Ovary (tissue), 7 donors: ENCODE measurements at regions not wholly inside any gene's neighbourhood (a gene's known extent, or its start where the extent isn't known, plus 50 kb on each side); places are given as distances from the start of the nearest gene placed in this dataset.
"Not testable (repeated sequence)": the region's sequence is repeated elsewhere in the genome, so short reads cannot be mapped to it uniquely, and the experiment has no call there.

Experiments
- DNase-seq, 5 donors: peaks; one replicate each; pipeline ENCODE4 v3.0.0-alpha.2; 2019 to 2020
- H3K27ac ChIP-seq, 2 donors: fragments of 200-600 bp; one replicate each; pipeline versions ENCODE4 v1.5.1 to v1.8.0; 2019 to 2022
- H3K27me3 ChIP-seq: fragments of 200-600 bp; one replicate; pipeline ENCODE4 v1.8.0; 2022
- H3K36me3 ChIP-seq: fragments of 200-600 bp; sonication (generic); one replicate; pipeline ENCODE4 v1.5.1; 2019
- H3K4me1 ChIP-seq: one replicate; pipeline ENCODE4 v1.8.1; 2013; ENCODE audit warnings: mild to moderate bottlenecking, moderate library complexity; ENCODE audit not compliant: insufficient read depth
- H3K4me3 ChIP-seq: fragments of 200-600 bp; sonication (generic); one replicate; pipeline ENCODE4 v1.5.1; 2017
- H3K9me3 ChIP-seq, 2 donors: fragments of 200-600 bp in 1 of 2; sonication (generic) in 1 of 2; one replicate each; pipeline versions ENCODE4 v1.5.1 to v1.8.1; 2013 to 2019; ENCODE audit warnings: mild to moderate bottlenecking in 1 of 2, moderate library complexity in 1 of 2
- CTCF ChIP-seq, 3 donors: fragments of 450-650 bp in 2 of 3; fragments of 200-600 bp in 1 of 3; IDR thresholded peaks; one replicate each; pipeline versions ENCODE4 v1.5.1 to v1.8.0; 2016 to 2022; ENCODE audit warnings: antibody characterized with exemption in 3 of 3, mild to moderate bottlenecking in 1 of 3
- EP300 ChIP-seq: sonication (generic); formaldehyde crosslinking; IDR thresholded peaks from one replicate; pipeline ENCODE4 v1.6.1; 2017; ENCODE audit warnings: antibody characterized with exemption
- POLR2A ChIP-seq: fragments of 450-650 bp; IDR thresholded peaks from one replicate; pipeline ENCODE4 v1.6.1; 2017; ENCODE audit warnings: antibody characterized with exemption, mild to moderate bottlenecking, moderate library complexity
- WGBS, 3 donors: extraction: QIAGEN DNeasy Blood & Tissue Kit in 1 of 3; methylation state at CpG; one replicate each; pipeline versions ENCODE4 v1.1.5 to v1.1.7; 2013 to 2017; 5-methylcytosine and 5-hydroxymethylcytosine counted together
- intact Hi-C, 4 donors: fragments of 100-400 bp; cut with DNase I; formaldehyde crosslinking; loops; one replicate each; pipeline versions ENCODE4 v1.11.0 to v1.15.1; 2022 to 2023
- donor health status: DM: no; HTN: no; CAD: no; lungs with moderate emphysema.
- donor health status: DM: no; HTN: no; CAD: no.
- donor health status: Bipolar disorder and iron deficiency.
- donor health status: DM: no; HTN: no; CAD: no.
- donor health status: DM: yes; HTN: yes; CAD: no.

- H3K4me3 ChIP-seq = no peak overlapping the region
- no peaks in the 10 kb centered on the region for H3K9me3 ChIP-seq
- no peaks in the 10 kb centered on the region for H3K27me3 ChIP-seq
- no peak for TF ChIP-seq EP300
- TF ChIP-seq POLR2A = no peak
- no peak for TF ChIP-seq CTCF (IDR thresholded peaks at IDR 0.05)
- H3K36me3 ChIP-seq = no peaks in the 10 kb centered on the region
- H3K4me1 ChIP-seq = no peaks in the 10 kb centered on the region
- no peak for DNase-seq
- intact Hi-C loops = no loop called here
- WGBS, 3 donors = 75 to 89% (median 84%) methylated on average over 8 of the region's 8 CpGs
- H3K27ac ChIP-seq = no peak overlapping the region
Measured at GRCh38 chr7:131637859-131638258, 81.4 kb upstream of the PODXL start.

- intact Hi-C loops = no loop called here
- H3K27me3 ChIP-seq = no peaks in the 10 kb centered on the region
- no peak overlapping the region for H3K27ac ChIP-seq
- H3K9me3 ChIP-seq = no peaks in the 10 kb centered on the region
- H3K4me1 ChIP-seq = no peaks in the 10 kb centered on the region
- TF ChIP-seq EP300 (no peak), POLR2A (no peak), CTCF (IDR thresholded peaks at IDR 0.05) (no peak)
- WGBS, 3 donors = 76 to 91% (median 89%) methylated on average over 13 of the region's 13 CpGs
- DNase-seq = no peak
- H3K36me3 ChIP-seq = no peaks in the 10 kb centered on the region
- H3K4me3 ChIP-seq = no peak overlapping the region
Measured at GRCh38 chr7:131636092-131636491, 79.7 kb upstream of the PODXL start.

GRCh38 chr7:131634197-131634596 is 77.8 kb upstream of the PODXL start:
- H3K4me1 ChIP-seq, H3K36me3 ChIP-seq, H3K27ac ChIP-seq, intact Hi-C loops, H3K27me3 ChIP-seq, H3K4me3 ChIP-seq, DNase-seq, H3K9me3 ChIP-seq: not testable (repeated sequence)

GRCh38 chr7:131633342-131633843 is 77.0 kb upstream of the PODXL start:
- peak in 2 of 5 donors; percentile 36 to 63 for DNase-seq
- Histone ChIP-seq H3K4me1 (no peaks in the 10 kb centered on the region), H3K4me3 (no peak overlapping the region), H3K36me3 (no peaks in the 10 kb centered on the region), H3K27ac (peak overlapping the region in 1 of 2 donors; percentile 20), H3K27me3 (no peaks in the 10 kb centered on the region), H3K9me3 (no peaks in the 10 kb centered on the region)
- intact Hi-C loops = no loop called here
- TF ChIP-seq EP300 (no peak), POLR2A (no peak), CTCF (IDR thresholded peaks at IDR 0.05) (no peak)
- WGBS, 3 donors = 42 to 52% (median 42%) methylated on average over 7 of the region's 7 CpGs

- no peaks in the 10 kb centered on the region for H3K4me1 ChIP-seq
- H3K36me3 ChIP-seq = no peaks in the 10 kb centered on the region
- no peak overlapping the region for H3K27ac ChIP-seq
- TF ChIP-seq CTCF (IDR thresholded peaks at IDR 0.05) (no peak), EP300 (no peak), POLR2A (no peak)
- 71 to 91% (median 90%) methylated on average over 4 of the region's 4 CpGs for WGBS, 3 donors
- H3K9me3 ChIP-seq = no peaks in the 10 kb centered on the region
- intact Hi-C loops = no loop called here
- H3K27me3 ChIP-seq = no peaks in the 10 kb centered on the region
- no peak overlapping the region for H3K4me3 ChIP-seq
- no peak for DNase-seq
Measured at GRCh38 chr7:131630427-131630826, 74.0 kb upstream of the PODXL start.
